Omental fat pad (tissue), 3 donors: ENCODE measurements at regions not wholly inside any gene's neighbourhood (a gene's known extent, or its start where the extent isn't known, plus 50 kb on each side); places are given as distances from the start of the nearest gene placed in this dataset.

Experiments
- ATAC-seq: fragments of 150-250 bp; one replicate; pipeline ENCODE4 v1.9.1; 2016; ENCODE audit warnings: mild to moderate bottlenecking, moderate library complexity; ENCODE audit not compliant: low FRiP score
- DNase-seq: peaks from one replicate; pipeline ENCODE4 v3.0.0-alpha.2; 2019; ENCODE audit warnings: low spot score
- CTCF ChIP-seq, 3 donors: fragments of 450-650 bp; IDR thresholded peaks; one replicate each; pipeline ENCODE4 v1.5.1; 2016 to 2017; ENCODE audit warnings: antibody characterized with exemption in 3 of 3, mild to moderate bottlenecking in 3 of 3, moderate library complexity in 2 of 3

GRCh38 chr10:3477683-3478082, 305.1 kb upstream of the PITRM1 start:
- DNase-seq (no peak), ATAC-seq (peak; percentile 25)
- TF ChIP-seq CTCF (IDR thresholded peaks at IDR 0.05): no peak

GRCh38 chr10:3476640-3477448, 304.3 kb upstream of the PITRM1 start:
- no peak for ATAC-seq
- TF ChIP-seq CTCF (IDR thresholded peaks at IDR 0.05): no peak
- no peak for DNase-seq

- DNase-seq: no peak
- no peak for ATAC-seq
- no peak for TF ChIP-seq CTCF (IDR thresholded peaks at IDR 0.05)
These were observed 303.6 kb upstream of the PITRM1 start for GRCh38 chr10:3476186-3476585.

- no peak for TF ChIP-seq CTCF (IDR thresholded peaks at IDR 0.05)
- DNase-seq: no peak
- ATAC-seq: no peak
These were observed 302.8 kb upstream of the PITRM1 start for GRCh38 chr10:3475367-3475766.

GRCh38 chr10:3474266-3474665, 301.7 kb upstream of the PITRM1 start:
- ATAC-seq (no peak), DNase-seq (no peak)
- TF ChIP-seq CTCF (IDR thresholded peaks at IDR 0.05): no peak

- ATAC-seq: no peak
- DNase-seq: no peak
- no peak for TF ChIP-seq CTCF (IDR thresholded peaks at IDR 0.05)
These were observed 300.7 kb upstream of the PITRM1 start for GRCh38 chr10:3473271-3473670.
